HAP-1 (cell line): ENCODE measurements at regions not wholly inside any gene's neighbourhood (a gene's known extent, or its start where the extent isn't known, plus 50 kb on each side); places are given as distances from the start of the nearest gene placed in this dataset.
"Not testable (repeated sequence)": the region's sequence is repeated elsewhere in the genome, so short reads cannot be mapped to it uniquely, and the experiment has no call there.

Experiments
- DNase-seq, 2 experiments: peaks; one replicate each; pipeline ENCODE4 v3.0.0-alpha.2; 2016 to 2020; ENCODE audit warnings: low spot score in 2 of 2
- H3K27me3 ChIP-seq: fragments of 250-450 bp; sonication (Bioruptor Pico); 2 replicates; pipeline ENCODE4 v1.5.1; 2020; ENCODE audit warnings: low read depth, mild to moderate bottlenecking, moderate library complexity
- H3K36me3 ChIP-seq: fragments of 250-450 bp; sonication (Bioruptor Pico); replicated peaks from 2 replicates; pipeline ENCODE4 v1.5.1; 2020; ENCODE audit warnings: mild to moderate bottlenecking
- H3K4me1 ChIP-seq: fragments of 250-450 bp; sonication (Bioruptor Pico); 2 replicates; pipeline ENCODE4 v1.5.1; 2020; ENCODE audit warnings: mild to moderate bottlenecking
- H3K4me3 ChIP-seq: fragments of 250-450 bp; sonication (Bioruptor Pico); 2 replicates; pipeline ENCODE4 v1.5.1; 2020; ENCODE audit warnings: mild to moderate bottlenecking, moderate library complexity
- H3K9me3 ChIP-seq: fragments of 250-450 bp; sonication (Bioruptor Pico); 2 replicates; pipeline ENCODE4 v1.5.1; 2020; ENCODE audit warnings: mild to moderate bottlenecking, moderate library complexity
- in situ Hi-C: fragments of 300-500 bp; cut with MboI; formaldehyde crosslinking; loops from 3 replicates; pipeline ENCODE4 v1.14.3; 2020; ENCODE audit warnings: low sequenced_read_pairs, inconsistent platforms, mixed read lengths

GRCh38 chr7:53596230-53596629 lies 560.8 kb downstream of the POM121L12 start:
- no peaks in the 10 kb centered on the region for H3K36me3 ChIP-seq
- H3K9me3 ChIP-seq, result no peaks in the 10 kb centered on the region
- DNase-seq, result no peak
- H3K27me3 ChIP-seq, result no peaks in the 10 kb centered on the region
- H3K4me3 ChIP-seq, result no peak overlapping the region
- no peaks in the 10 kb centered on the region for H3K4me1 ChIP-seq
- in situ Hi-C loops, result no loop called here

- no peak for DNase-seq
- Histone ChIP-seq H3K36me3 (no peaks in the 10 kb centered on the region), H3K9me3 (no peaks in the 10 kb centered on the region), H3K4me3 (no peak overlapping the region), H3K4me1 (no peaks in the 10 kb centered on the region), H3K27me3 (no peaks in the 10 kb centered on the region)
- in situ Hi-C loops, result no loop called here
These were observed 564.9 kb downstream of the POM121L12 start for GRCh38 chr7:53600296-53600695.

- no peak for DNase-seq
These were observed 567.5 kb downstream of the POM121L12 start for GRCh38 chr7:53602817-53603418.

GRCh38 chr7:53603461-53603860 lies 568.0 kb downstream of the POM121L12 start:
- in situ Hi-C loops, result no loop called here
- DNase-seq, result no peak
- Histone ChIP-seq H3K36me3 (no peaks in the 10 kb centered on the region), H3K4me3 (no peak overlapping the region), H3K27me3 (no peaks in the 10 kb centered on the region), H3K4me1 (no peaks in the 10 kb centered on the region), H3K9me3 (no peaks in the 10 kb centered on the region)

More at GRCh38 chr7:53602817-53603418, 567.5 kb downstream of the POM121L12 start:
- Histone ChIP-seq H3K4me1 (no peaks in the 10 kb centered on the region), H3K27me3 (no peaks in the 10 kb centered on the region), H3K4me3 (no peak overlapping the region), H3K36me3 (no peaks in the 10 kb centered on the region), H3K9me3 (no peaks in the 10 kb centered on the region)
- in situ Hi-C loops, result no loop called here

- no peaks in the 10 kb centered on the region for H3K9me3 ChIP-seq
- in situ Hi-C loops, result no loop called here
- DNase-seq, result no peak
- H3K36me3 ChIP-seq, result no peaks in the 10 kb centered on the region
- no peaks in the 10 kb centered on the region for H3K27me3 ChIP-seq
- H3K4me1 ChIP-seq, result no peaks in the 10 kb centered on the region
- H3K4me3 ChIP-seq, result no peak overlapping the region
These were observed 568.8 kb downstream of the POM121L12 start for GRCh38 chr7:53604201-53604600.

GRCh38 chr7:53607961-53608360 lies 572.5 kb downstream of the POM121L12 start:
- Histone ChIP-seq H3K27me3 (no peaks in the 10 kb centered on the region), H3K9me3 (no peaks in the 10 kb centered on the region), H3K36me3 (no peaks in the 10 kb centered on the region), H3K4me1 (no peaks in the 10 kb centered on the region), H3K4me3 (no peak overlapping the region)
- no peak for DNase-seq
- in situ Hi-C loops, result no loop called here

- Histone ChIP-seq H3K4me3 (no peak overlapping the region), H3K4me1 (no peaks in the 10 kb centered on the region), H3K36me3 (no peaks in the 10 kb centered on the region), H3K9me3 (no peaks in the 10 kb centered on the region), H3K27me3 (no peaks in the 10 kb centered on the region)
- no peak for DNase-seq
- in situ Hi-C loops, result no loop called here
These were observed 573.8 kb downstream of the POM121L12 start for GRCh38 chr7:53609185-53609584.

GRCh38 chr7:53611043-53611442 lies 575.6 kb downstream of the POM121L12 start:
- in situ Hi-C loops, result no loop called here
- no peaks in the 10 kb centered on the region for H3K9me3 ChIP-seq
- H3K4me3 ChIP-seq, result no peak overlapping the region
- no peaks in the 10 kb centered on the region for H3K36me3 ChIP-seq
- no peaks in the 10 kb centered on the region for H3K27me3 ChIP-seq
- no peak for DNase-seq
- no peaks in the 10 kb centered on the region for H3K4me1 ChIP-seq

- no peak overlapping the region for H3K4me3 ChIP-seq
- in situ Hi-C loops, result no loop called here
- H3K36me3 ChIP-seq, result no peaks in the 10 kb centered on the region
- no peaks in the 10 kb centered on the region for H3K4me1 ChIP-seq
- no peaks in the 10 kb centered on the region for H3K27me3 ChIP-seq
- no peak for DNase-seq
- no peaks in the 10 kb centered on the region; the same call in 1 of the 2 replicates for H3K9me3 ChIP-seq
These were observed 588.9 kb downstream of the POM121L12 start for GRCh38 chr7:53624356-53624755.

- no peaks in the 10 kb centered on the region for H3K27me3 ChIP-seq
- no peak overlapping the region for H3K4me3 ChIP-seq
- no peaks in the 10 kb centered on the region for H3K9me3 ChIP-seq
- no peak for DNase-seq
- H3K4me1 ChIP-seq, result no peaks in the 10 kb centered on the region
- no peaks in the 10 kb centered on the region for H3K36me3 ChIP-seq
- in situ Hi-C loops, result no loop called here
These were observed 593.3 kb downstream of the POM121L12 start for GRCh38 chr7:53628775-53629174.

- H3K9me3 ChIP-seq, in situ Hi-C loops, H3K4me3 ChIP-seq, H3K27me3 ChIP-seq, H3K4me1 ChIP-seq, DNase-seq, H3K36me3 ChIP-seq: not testable (repeated sequence)
These were observed 599.8 kb downstream of the POM121L12 start for GRCh38 chr7:53635251-53635650.

- in situ Hi-C loops, result no loop called here
- Histone ChIP-seq H3K4me3 (no peak overlapping the region), H3K4me1 (no peaks in the 10 kb centered on the region), H3K9me3 (no peaks in the 10 kb centered on the region), H3K36me3 (no peaks in the 10 kb centered on the region), H3K27me3 (no peaks in the 10 kb centered on the region)
- DNase-seq, result no peak
These were observed 603.1 kb downstream of the POM121L12 start for GRCh38 chr7:53638517-53638916.

- Histone ChIP-seq H3K4me1 (no peaks in the 10 kb centered on the region), H3K27me3 (no peaks in the 10 kb centered on the region), H3K36me3 (no peaks in the 10 kb centered on the region), H3K9me3 (no peaks in the 10 kb centered on the region), H3K4me3 (no peak overlapping the region)
- in situ Hi-C loops, result no loop called here
- no peak for DNase-seq
These were observed 605.7 kb downstream of the POM121L12 start for GRCh38 chr7:53641091-53641490.

GRCh38 chr7:53642361-53642760 lies 606.9 kb downstream of the POM121L12 start:
- no peaks in the 10 kb centered on the region for H3K9me3 ChIP-seq
- H3K36me3 ChIP-seq, result no peaks in the 10 kb centered on the region
- no peak overlapping the region for H3K4me3 ChIP-seq
- in situ Hi-C loops, result no loop called here
- no peaks in the 10 kb centered on the region for H3K4me1 ChIP-seq
- no peaks in the 10 kb centered on the region for H3K27me3 ChIP-seq
- DNase-seq, result no peak

GRCh38 chr7:53642866-53643265 lies 607.4 kb downstream of the POM121L12 start:
- no peak for DNase-seq
- no peaks in the 10 kb centered on the region for H3K9me3 ChIP-seq
- in situ Hi-C loops, result no loop called here
- H3K4me1 ChIP-seq, result no peaks in the 10 kb centered on the region
- no peaks in the 10 kb centered on the region for H3K36me3 ChIP-seq
- no peak overlapping the region for H3K4me3 ChIP-seq
- no peaks in the 10 kb centered on the region for H3K27me3 ChIP-seq
